ENCODE measurements at regions not wholly inside any gene's neighbourhood (a gene's known extent, or its start where the extent isn't known, plus 50 kb on each side); places are given as distances from the start of the nearest gene placed in this dataset.

DNA sequence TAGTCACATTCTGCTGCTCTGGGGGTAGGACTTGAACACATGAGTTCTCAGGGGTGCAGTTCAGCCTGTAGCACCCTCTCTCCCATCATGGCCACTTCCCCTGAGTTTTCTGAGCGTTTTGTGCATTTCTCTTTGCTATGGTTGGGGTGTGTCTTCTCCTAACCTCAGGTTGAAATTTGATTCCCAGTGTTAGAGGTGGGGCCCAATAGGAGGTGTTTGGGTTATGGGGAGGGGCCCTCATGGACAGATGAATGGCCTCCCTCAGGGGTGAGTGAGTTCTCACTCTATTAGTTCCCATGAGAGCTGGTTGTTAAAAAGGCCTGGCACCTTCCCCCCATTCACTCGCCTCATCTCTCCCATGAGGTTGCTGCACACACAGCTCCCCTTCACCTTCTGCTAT lies 101.1 kb downstream of the FOXL1 start:
- Mint-ChIP-seq H3K9me3 (ENCODE audit: low read depth) (no peaks in the 10 kb centered on the region), H3K27me3 (ENCODE audit: low read depth) (no peaks in the 10 kb centered on the region), H3K36me3 (ENCODE audit: low read depth) (no peaks in the 10 kb centered on the region), H3K4me3 (ENCODE audit: unreplicated experiment) (no peak overlapping the region), H3K4me1 (ENCODE audit: low read depth) (peaks cover 35% of the 10 kb centered on the region), H3K27ac (ENCODE audit: unreplicated experiment) (peak overlapping the region; percentile 88)
- no peak for DNase-seq (ENCODE audit: low spot score)
- TF ChIP-seq, protein P1, sequence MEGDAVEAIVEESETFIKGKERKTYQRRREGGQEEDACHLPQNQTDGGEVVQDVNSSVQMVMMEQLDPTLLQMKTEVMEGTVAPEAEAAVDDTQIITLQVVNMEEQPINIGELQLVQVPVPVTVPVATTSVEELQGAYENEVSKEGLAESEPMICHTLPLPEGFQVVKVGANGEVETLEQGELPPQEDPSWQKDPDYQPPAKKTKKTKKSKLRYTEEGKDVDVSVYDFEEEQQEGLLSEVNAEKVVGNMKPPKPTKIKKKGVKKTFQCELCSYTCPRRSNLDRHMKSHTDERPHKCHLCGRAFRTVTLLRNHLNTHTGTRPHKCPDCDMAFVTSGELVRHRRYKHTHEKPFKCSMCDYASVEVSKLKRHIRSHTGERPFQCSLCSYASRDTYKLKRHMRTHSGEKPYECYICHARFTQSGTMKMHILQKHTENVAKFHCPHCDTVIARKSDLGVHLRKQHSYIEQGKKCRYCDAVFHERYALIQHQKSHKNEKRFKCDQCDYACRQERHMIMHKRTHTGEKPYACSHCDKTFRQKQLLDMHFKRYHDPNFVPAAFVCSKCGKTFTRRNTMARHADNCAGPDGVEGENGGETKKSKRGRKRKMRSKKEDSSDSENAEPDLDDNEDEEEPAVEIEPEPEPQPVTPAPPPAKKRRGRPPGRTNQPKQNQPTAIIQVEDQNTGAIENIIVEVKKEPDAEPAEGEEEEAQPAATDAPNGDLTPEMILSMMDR (IDR thresholded peaks at IDR 0.05): no peak

DNA sequence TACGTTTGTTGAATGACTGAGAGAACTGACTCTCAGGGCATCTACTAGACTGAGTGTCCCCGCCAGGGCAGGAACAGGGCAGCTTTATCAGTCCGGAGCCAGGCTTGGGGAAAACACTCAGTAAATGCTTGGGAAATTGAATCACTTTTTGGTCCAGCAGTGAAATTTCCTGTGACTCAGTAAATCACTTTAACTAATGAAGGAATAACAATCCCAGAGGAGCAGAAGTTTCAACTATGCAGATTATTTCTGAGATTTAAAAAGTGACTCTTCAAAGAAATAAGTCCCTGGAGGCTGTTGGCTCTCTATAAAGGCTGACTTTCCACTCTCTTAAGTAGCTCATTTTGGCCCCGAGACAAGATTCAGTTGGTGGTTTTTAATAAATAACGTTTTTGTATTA lies 101.8 kb downstream of the FOXL1 start:
- Mint-ChIP-seq H3K36me3 (ENCODE audit: low read depth) (no peaks in the 10 kb centered on the region), H3K4me1 (ENCODE audit: low read depth) (peaks cover 35% of the 10 kb centered on the region), H3K27ac (ENCODE audit: unreplicated experiment) (peak overlapping the region; percentile 88), H3K4me3 (ENCODE audit: unreplicated experiment) (no peak overlapping the region), H3K9me3 (ENCODE audit: low read depth) (no peaks in the 10 kb centered on the region), H3K27me3 (ENCODE audit: low read depth) (no peaks in the 10 kb centered on the region)
- TF ChIP-seq, protein P1 (IDR thresholded peaks at IDR 0.05): no peak
- no peak for DNase-seq (ENCODE audit: low spot score)

DNA sequence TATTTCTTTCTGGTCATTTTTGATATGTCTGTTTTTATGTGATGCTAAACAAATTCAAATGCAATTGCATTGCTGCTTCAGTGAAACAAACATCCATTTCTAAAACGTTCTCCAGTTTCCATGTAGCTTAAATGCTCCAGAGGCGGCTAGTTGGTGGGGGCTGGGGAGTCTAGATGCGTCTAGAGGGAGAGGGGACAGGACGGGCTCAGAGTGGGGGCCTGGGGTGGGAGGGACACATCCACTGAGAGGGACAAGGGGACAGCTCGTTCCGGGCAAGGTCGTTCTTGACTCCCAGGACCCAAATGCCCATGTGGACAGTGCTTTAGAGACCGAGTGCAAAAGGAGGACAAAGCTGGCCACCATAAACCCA lies 102.3 kb downstream of the FOXL1 start:
- Mint-ChIP-seq H3K36me3 (ENCODE audit: low read depth) (no peaks in the 10 kb centered on the region), H3K9me3 (ENCODE audit: low read depth) (no peaks in the 10 kb centered on the region), H3K4me1 (ENCODE audit: low read depth) (peaks cover 35% of the 10 kb centered on the region), H3K27me3 (ENCODE audit: low read depth) (no peaks in the 10 kb centered on the region), H3K4me3 (ENCODE audit: unreplicated experiment) (peak overlapping the region; percentile 1), H3K27ac (ENCODE audit: unreplicated experiment) (peak overlapping the region; percentile 88)
- TF ChIP-seq, protein P1 (IDR thresholded peaks at IDR 0.05): no peak
- DNase-seq (ENCODE audit: low spot score): no peak

DNA sequence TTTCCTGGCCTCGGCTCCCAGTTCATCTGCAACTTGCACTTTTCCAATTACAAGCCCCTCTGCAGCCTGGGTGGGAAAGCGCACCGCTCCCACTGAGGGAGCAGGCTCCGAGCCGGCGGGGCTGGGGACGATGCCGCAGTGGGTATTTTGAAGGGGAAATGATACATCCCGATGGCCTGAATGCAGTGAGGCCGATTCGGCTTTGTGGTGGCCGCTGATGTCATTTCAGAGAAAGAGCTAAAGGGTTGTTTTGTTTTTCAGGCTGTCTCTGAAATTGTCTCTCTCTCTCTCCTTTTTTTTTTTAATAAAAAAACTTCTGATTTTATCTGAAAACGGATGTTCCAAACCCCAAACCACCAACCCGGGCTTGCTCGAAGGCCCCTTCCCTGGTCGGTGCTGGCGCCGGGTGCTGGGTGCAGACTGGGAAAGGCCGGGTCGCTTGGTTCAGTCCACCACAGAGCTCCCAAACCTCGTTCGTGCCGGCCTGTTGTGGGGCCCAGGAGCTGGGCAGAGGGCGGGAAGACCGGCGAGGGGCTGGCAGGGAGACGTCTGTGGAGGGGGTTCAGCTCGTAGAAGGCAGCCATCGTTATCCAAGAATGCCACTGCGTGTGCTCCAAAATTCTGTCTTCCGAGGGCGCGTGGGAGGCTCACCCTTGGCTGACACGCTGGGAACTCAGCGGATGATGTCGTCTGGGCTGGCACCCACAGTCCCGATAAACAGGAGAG lies 102.8 kb downstream of the FOXL1 start:
- Mint-ChIP-seq H3K27me3 (ENCODE audit: low read depth) (no peaks in the 10 kb centered on the region), H3K27ac (ENCODE audit: unreplicated experiment) (peak overlapping the region; percentile 88), H3K4me3 (ENCODE audit: unreplicated experiment) (peak overlapping the region; percentile 1), H3K4me1 (ENCODE audit: low read depth) (peaks cover 32% of the 10 kb centered on the region), H3K36me3 (ENCODE audit: low read depth) (no peaks in the 10 kb centered on the region), H3K9me3 (ENCODE audit: low read depth) (no peaks in the 10 kb centered on the region)
- no peak for DNase-seq (ENCODE audit: low spot score)
- TF ChIP-seq, protein P1 (IDR thresholded peaks at IDR 0.05): no peak

DNA sequence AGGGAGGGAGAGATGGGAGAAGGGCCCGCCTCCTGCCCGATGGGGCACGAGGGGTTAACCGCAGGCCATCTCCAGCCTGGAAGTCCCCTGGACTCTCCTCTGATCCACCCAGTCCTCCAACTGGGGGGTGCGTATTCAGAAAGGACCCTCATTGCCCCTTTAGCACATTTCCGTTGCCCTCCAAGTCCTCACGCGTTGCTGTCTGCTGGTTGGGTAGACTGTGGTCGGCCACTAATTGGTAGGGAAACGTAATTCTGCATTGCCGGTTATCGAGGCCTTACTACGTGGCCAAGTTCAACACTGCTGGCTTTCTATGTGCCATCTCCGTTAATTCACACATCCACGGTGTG lies 103.4 kb downstream of the FOXL1 start:
- no peaks in the 10 kb centered on the region for H3K36me3 Mint-ChIP-seq (ENCODE audit: low read depth)
- H3K27me3 Mint-ChIP-seq (ENCODE audit: low read depth): no peaks in the 10 kb centered on the region
- no peak overlapping the region for H3K4me3 Mint-ChIP-seq (ENCODE audit: unreplicated experiment)
- TF ChIP-seq, protein P1 (IDR thresholded peaks at IDR 0.05): no peak
- H3K4me1 Mint-ChIP-seq (ENCODE audit: low read depth): peaks cover 29% of the 10 kb centered on the region
- H3K27ac Mint-ChIP-seq (ENCODE audit: unreplicated experiment): no peak overlapping the region
- no peak for DNase-seq (ENCODE audit: low spot score)
- no peaks in the 10 kb centered on the region for H3K9me3 Mint-ChIP-seq (ENCODE audit: low read depth)
